HCT116 (cell line): ENCODE measurements at regions not wholly inside any gene's neighbourhood (a gene's known extent, or its start where the extent isn't known, plus 50 kb on each side); places are given as distances from the start of the nearest gene placed in this dataset.

Experiments used
- ATAC-seq: fragments of 200-7000 bp; cut with Tn5 transposase; 2 replicates; pipeline ENCODE4 v1.9.1; 2020; ENCODE audit warnings: mild to moderate bottlenecking, moderate library complexity
- BruUV-seq: library from RNA; stranded (reverse); fragments of 400-500 nt; replicated peaks from 2 replicates; lab custom pipeline; 2021; lab: Mats Ljungman, UMichigan
- CTCF ChIA-PET: fragments of 300-600 bp; sonication (Branson Sonifier 250); formaldehyde crosslinking; loops from one replicate; lab custom pipeline; 2021; ENCODE audit warnings: antibody characterized with exemption; lab: Charles Lee
- POLR2A ChIA-PET: fragments of 300-600, 350-600 bp; sonication (Branson Sonifier 250); formaldehyde crosslinking; loops from one replicate; lab custom pipeline; 2021; ENCODE audit warnings: antibody characterized with exemption; lab: Charles Lee
- RAD21 ChIA-PET, 2 experiments: fragments of 300-600 bp; sonication (Branson Sonifier 250); formaldehyde crosslinking; loops; one replicate each; lab custom pipeline; 2023; ENCODE audit warnings: low total read pairs in 2 of 2; ENCODE audit not compliant: uncharacterized antibody in 2 of 2, unreplicated experiment in 2 of 2, low non-redundant PET in 1 of 2; lab: Charles Lee
- DNase-seq: peaks from one replicate; pipeline ENCODE4 v3.0.0-alpha.2; 2010; ENCODE audit warnings: low read depth, low spot score
- H2AFZ ChIP-seq: fragments of 200-600 bp; shearing (Covaris generic), sonication (generic); 2 replicates; pipeline ENCODE4 v1.6.1; 2017; ENCODE audit warnings: low read depth, mixed run types, mixed read lengths, antibody characterized with exemption, low read length; ENCODE audit not compliant: poor library complexity, severe bottlenecking
- H3K27ac ChIP-seq: 2 replicates; pipeline ENCODE4 v1.5.1; 2012; ENCODE audit warnings: low read depth, low read length
- H3K27me3 ChIP-seq: fragments of 200-600 bp; sonication (generic); 2 replicates; pipeline ENCODE4 v1.6.1; 2016; ENCODE audit warnings: mixed run types, low read length, mixed read lengths; ENCODE audit not compliant: insufficient read depth
- H3K36me3 ChIP-seq, 2 experiments: fragments of 200-500 bp in 1 of 2; fragments of 200-600 bp in 1 of 2; sonication (Bioruptor generic) in 1 of 2; sonication (generic) in 1 of 2; 2 replicates each; pipeline versions ENCODE4 v1.5.1 to v1.6.1; 2014 to 2016; ENCODE audit warnings: low read length in 2 of 2, inconsistent platforms in 1 of 2, mixed read lengths in 1 of 2, mixed run types in 1 of 2; ENCODE audit not compliant: insufficient read depth in 2 of 2, control insufficient read depth in 1 of 2
- H3K4me1 ChIP-seq, 2 experiments: fragments of 200-600 bp in 1 of 2; sonication (generic) in 1 of 2; 2 replicates each; pipeline versions ENCODE4 v1.5.1 to v1.6.1; 2012 to 2017; ENCODE audit warnings: low read length in 2 of 2, inconsistent platforms in 1 of 2, mild to moderate bottlenecking in 1 of 2, mixed read lengths in 1 of 2, mixed run types in 1 of 2, moderate library complexity in 1 of 2; ENCODE audit not compliant: insufficient read depth in 2 of 2, control insufficient read depth in 1 of 2
- H3K4me2 ChIP-seq: fragments of 200-600 bp; sonication (generic); 2 replicates; pipeline ENCODE4 v1.6.1; 2017; ENCODE audit warnings: mixed run types, low read length, mixed read lengths
- H3K4me3 ChIP-seq, 2 experiments: fragments of 200-600 bp in 1 of 2; sonication (generic) in 1 of 2; replicated peaks in 1 of 2; 2 replicates each; pipeline ENCODE4 v1.5.1; 2011 to 2016; ENCODE audit warnings: low read length in 2 of 2, control low read depth in 1 of 2, low read depth in 1 of 2, mild to moderate bottlenecking in 1 of 2, mixed read lengths in 1 of 2, mixed run types in 1 of 2
- H3K79me2 ChIP-seq: fragments of 200-600 bp; sonication (generic); 2 replicates; pipeline ENCODE4 v1.6.1; 2017; ENCODE audit warnings: mild to moderate bottlenecking, mixed run types, low read length, moderate library complexity, mixed read lengths; ENCODE audit not compliant: insufficient read depth
- H3K9ac ChIP-seq: fragments of 200-600 bp; sonication (generic); 2 replicates; pipeline ENCODE4 v1.6.1; 2016; ENCODE audit warnings: low read length, mixed read lengths
- H3K9me2 ChIP-seq: fragments of 200-600 bp; sonication (generic), shearing (Covaris generic); 2 replicates; pipeline ENCODE4 v1.6.1; 2017; ENCODE audit warnings: mixed run types, mild to moderate bottlenecking, moderate library complexity; ENCODE audit not compliant: insufficient read depth
- H3K9me3 ChIP-seq, 2 experiments: fragments of 200-500 bp in 1 of 2; fragments of 200-600 bp in 1 of 2; sonication (Bioruptor generic) in 1 of 2; sonication (generic) in 1 of 2; 2 replicates each; pipeline ENCODE4 v1.6.1; 2014 to 2017; ENCODE audit warnings: low read length in 2 of 2, mixed read lengths in 2 of 2, inconsistent platforms in 1 of 2, low read depth in 1 of 2, mild to moderate bottlenecking in 1 of 2, mixed run types in 1 of 2, moderate library complexity in 1 of 2; ENCODE audit not compliant: control insufficient read depth in 1 of 2, insufficient read depth in 1 of 2
- H4K20me1 ChIP-seq: fragments of 200-600 bp; sonication (generic), shearing (Covaris generic); 2 replicates; pipeline ENCODE4 v1.6.1; 2017; ENCODE audit warnings: mixed run types, mild to moderate bottlenecking, moderate library complexity; ENCODE audit not compliant: insufficient read depth
- CBX3 ChIP-seq: IDR thresholded peaks from 2 replicates; pipeline ENCODE4 v1.6.1; 2012; ENCODE audit warnings: low read depth
- EZH2 ChIP-seq: fragments of 200-600 bp; sonication (generic); IDR thresholded peaks from 2 replicates; pipeline ENCODE4 v1.6.1; 2017; ENCODE audit warnings: antibody characterized with exemption, mixed run types
- EZH2phosphoT487 ChIP-seq: fragments of 200-600 bp; IDR thresholded peaks from 2 replicates; pipeline ENCODE4 v1.6.1; 2018; ENCODE audit warnings: antibody characterized with exemption, borderline replicate concordance
- JUND ChIP-seq: IDR thresholded peaks from 2 replicates; pipeline ENCODE4 v1.6.1; 2012
- MAX ChIP-seq: IDR thresholded peaks from 2 replicates; pipeline ENCODE4 v1.6.1; 2012
- POLR2A ChIP-seq: IDR thresholded peaks from 2 replicates; pipeline ENCODE4 v1.7.0; 2011; ENCODE audit warnings: borderline replicate concordance; ENCODE audit not compliant: insufficient read depth, insufficient read length; ENCODE audit errors: extremely low read depth
- ZFX ChIP-seq: fragments of 450-650 bp; IDR thresholded peaks from 2 replicates; pipeline ENCODE4 v1.6.1; 2017
- intact Hi-C: fragments of 100-400 bp; cut with micrococcal nuclease; formaldehyde crosslinking; loops from 2 replicates; pipeline ENCODE4 v1.10.0; 2022
- TF ChIP-seq, protein P1 (sequence below): IDR thresholded peaks from 2 replicates; pipeline ENCODE4 v1.6.1; 2011; ENCODE audit warnings: mild to moderate bottlenecking, low read length, moderate library complexity; ENCODE audit not compliant: insufficient replicate concordance; ENCODE audit errors: extremely low read depth

- RAD21 ChIA-PET: no interaction called here
- no peaks in the 10 kb centered on the region for H3K27me3 ChIP-seq
- BruUV-seq: no TSS peak
- H4K20me1 ChIP-seq: no peaks in the 10 kb centered on the region
- ATAC-seq (no peak), DNase-seq (no peak)
- POLR2A ChIA-PET: no interaction called here
- TF ChIP-seq CBX3 (no peak), EZH2 (no peak), JUND (no peak), EZH2phosphoT487 (no peak), POLR2A (no peak), ZFX (no peak)
- TF ChIP-seq, protein P1, sequence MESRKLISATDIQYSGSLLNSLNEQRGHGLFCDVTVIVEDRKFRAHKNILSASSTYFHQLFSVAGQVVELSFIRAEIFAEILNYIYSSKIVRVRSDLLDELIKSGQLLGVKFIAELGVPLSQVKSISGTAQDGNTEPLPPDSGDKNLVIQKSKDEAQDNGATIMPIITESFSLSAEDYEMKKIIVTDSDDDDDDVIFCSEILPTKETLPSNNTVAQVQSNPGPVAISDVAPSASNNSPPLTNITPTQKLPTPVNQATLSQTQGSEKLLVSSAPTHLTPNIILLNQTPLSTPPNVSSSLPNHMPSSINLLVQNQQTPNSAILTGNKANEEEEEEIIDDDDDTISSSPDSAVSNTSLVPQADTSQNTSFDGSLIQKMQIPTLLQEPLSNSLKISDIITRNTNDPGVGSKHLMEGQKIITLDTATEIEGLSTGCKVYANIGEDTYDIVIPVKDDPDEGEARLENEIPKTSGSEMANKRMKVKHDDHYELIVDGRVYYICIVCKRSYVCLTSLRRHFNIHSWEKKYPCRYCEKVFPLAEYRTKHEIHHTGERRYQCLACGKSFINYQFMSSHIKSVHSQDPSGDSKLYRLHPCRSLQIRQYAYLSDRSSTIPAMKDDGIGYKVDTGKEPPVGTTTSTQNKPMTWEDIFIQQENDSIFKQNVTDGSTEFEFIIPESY: no peak
- H3K9ac ChIP-seq: no peak overlapping the region
- CTCF ChIA-PET: interaction anchor here (1.9 kb wide), 1 partner anchor 7 kb away, joined by 14 read pairs; no protein-coding TSS in a partner anchor
- no peaks in the 10 kb centered on the region for H3K9me3 ChIP-seq
- H3K36me3 ChIP-seq: no peaks in the 10 kb centered on the region
- no peaks in the 10 kb centered on the region for H3K79me2 ChIP-seq
- no peak overlapping the region for H3K27ac ChIP-seq
- H3K4me2 ChIP-seq: no peak overlapping the region
- no peaks in the 10 kb centered on the region for H3K4me1 ChIP-seq
- no peaks in the 10 kb centered on the region for H3K9me2 ChIP-seq
- no peak overlapping the region for H3K4me3 ChIP-seq
- intact Hi-C loops: no loop called here
- no peak overlapping the region for H2AFZ ChIP-seq
Observed at GRCh38 chr2:84029903-84030575, 429.0 kb downstream of the SUCLG1 start.

- Histone ChIP-seq H2AFZ (no peak overlapping the region), H3K9me2 (no peaks in the 10 kb centered on the region), H3K9me3 (no peaks in the 10 kb centered on the region), H3K4me3 (no peak overlapping the region), H3K27ac (no peak overlapping the region), H3K4me1 (no peaks in the 10 kb centered on the region), H3K9ac (no peak overlapping the region), H3K27me3 (no peaks in the 10 kb centered on the region), H3K36me3 (no peaks in the 10 kb centered on the region), H4K20me1 (no peaks in the 10 kb centered on the region), H3K4me2 (no peak overlapping the region), H3K79me2 (no peaks in the 10 kb centered on the region)
- ChIA-PET RAD21 (no interaction called here), POLR2A (no interaction called here), CTCF (no interaction called here)
- TF ChIP-seq MAX: no peak
- no TSS peak for BruUV-seq
- intact Hi-C loops: no loop called here
- ATAC-seq (no peak), DNase-seq (no peak)
Observed at GRCh38 chr2:84026818-84027217, 432.3 kb downstream of the SUCLG1 start.
